ENCODE measurements at regions not wholly inside any gene's neighbourhood (a gene's known extent, or its start where the extent isn't known, plus 50 kb on each side); places are given as distances from the start of the nearest gene placed in this dataset.

DNA sequence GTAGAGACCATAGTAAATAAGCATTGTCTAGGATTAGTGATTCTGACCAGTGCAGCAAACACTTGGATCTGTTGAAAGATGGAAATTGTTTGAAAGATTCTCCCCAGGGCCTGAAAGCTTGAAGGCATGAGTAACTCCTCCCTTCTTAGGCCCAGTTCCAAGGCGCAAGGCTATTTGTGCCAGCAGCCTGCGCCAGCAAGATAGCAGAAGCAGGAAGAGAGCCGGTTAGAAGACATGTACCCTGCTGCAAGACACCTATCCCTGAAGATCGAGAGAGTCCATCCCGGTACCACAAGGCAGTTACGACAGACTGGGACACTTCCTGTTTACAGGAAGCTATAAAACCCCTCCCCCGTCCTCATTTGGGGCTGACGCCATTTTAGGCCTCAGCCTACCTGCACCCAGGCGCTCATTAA lies 72.4 kb upstream of the JADE1 start (continued):
- TF ChIP-seq ZC3H11A (IDR thresholded peaks at IDR 0.05; ENCODE audit: low read depth, low read length): no peak
- TF ChIP-seq ZNF830 (CRISPR knock-in tag; IDR thresholded peaks at IDR 0.05): no peak
- no peak for TF ChIP-seq ZNF395 (CRISPR knock-in tag; IDR thresholded peaks at IDR 0.05)
- peak; percentile 23 for TF ChIP-seq CXXC5 (CRISPR knock-in tag; IDR thresholded peaks at IDR 0.05)
- no peak for TF ChIP-seq ADNP (tag; IDR thresholded peaks at IDR 0.05)
- peak; percentile 60 for TF ChIP-seq ARID1B (IDR thresholded peaks at IDR 0.05)
- 0 out of 2 replicates have a peak, but pooled peaks have one; percentile 14 for TF ChIP-seq MEF2A (IDR thresholded peaks at IDR 0.05; ENCODE audit: control insufficient read depth, low read depth, low read length)
- TF ChIP-seq TAF1 (IDR thresholded peaks at IDR 0.05; ENCODE audit: control insufficient read depth, extremely low read depth, insufficient read depth, low read length, severe bottlenecking): no peak
- no peak for TF ChIP-seq ELK1 (CRISPR knock-in tag; IDR thresholded peaks at IDR 0.05)
- no peak for TF ChIP-seq CHD1 (IDR thresholded peaks at IDR 0.05; ENCODE audit: low read length)
- no peak for TF ChIP-seq ZBTB43 (CRISPR knock-in tag; IDR thresholded peaks at IDR 0.05)
- peak; percentile 47 for TF ChIP-seq CEBPB (tag; IDR thresholded peaks at IDR 0.05)
- no peak for TF ChIP-seq TCF7L2 (IDR thresholded peaks at IDR 0.05; ENCODE audit: low read depth, low read length)
- TF ChIP-seq SIX5 (IDR thresholded peaks at IDR 0.05; ENCODE audit: borderline replicate concordance in 1 of 2, insufficient read depth in 1 of 2, low read depth in 1 of 2, low read length in 2 of 2): no peak
- TF ChIP-seq HINFP (tag; conservative IDR thresholded peaks at IDR 0.05; ENCODE audit: low read depth): no peak
- TF ChIP-seq, protein P1, sequence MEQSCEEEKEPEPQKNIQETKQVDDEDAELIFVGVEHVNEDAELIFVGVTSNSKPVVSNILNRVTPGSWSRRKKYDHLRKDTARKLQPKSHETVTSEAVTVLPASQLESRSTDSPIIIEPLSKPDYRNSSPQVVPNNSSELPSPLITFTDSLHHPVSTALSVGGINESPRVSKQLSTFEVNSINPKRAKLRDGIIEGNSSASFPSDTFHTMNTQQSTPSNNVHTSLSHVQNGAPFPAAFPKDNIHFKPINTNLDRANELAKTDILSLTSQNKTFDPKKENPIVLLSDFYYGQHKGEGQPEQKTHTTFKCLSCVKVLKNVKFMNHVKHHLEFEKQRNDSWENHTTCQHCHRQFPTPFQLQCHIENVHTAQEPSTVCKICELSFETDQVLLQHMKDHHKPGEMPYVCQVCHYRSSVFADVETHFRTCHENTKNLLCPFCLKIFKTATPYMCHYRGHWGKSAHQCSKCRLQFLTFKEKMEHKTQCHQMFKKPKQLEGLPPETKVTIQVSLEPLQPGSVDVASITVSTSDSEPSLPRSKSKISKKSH (CRISPR knock-in tag; IDR thresholded peaks at IDR 0.05): no peak
- no peak for TF ChIP-seq ZNF717 (CRISPR knock-in tag; IDR thresholded peaks at IDR 0.05)
- TF ChIP-seq GATAD2A (IDR thresholded peaks at IDR 0.05): no peak
- TF ChIP-seq SFPQ (IDR thresholded peaks at IDR 0.05; ENCODE audit: low read depth, low read length): no peak
- TF ChIP-seq, protein P2, sequence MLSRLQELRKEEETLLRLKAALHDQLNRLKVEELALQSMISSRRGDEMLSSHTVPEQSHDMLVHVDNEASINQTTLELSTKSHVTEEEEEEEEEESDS (CRISPR knock-in tag; IDR thresholded peaks at IDR 0.05): no peak
